Colonic mucosa (tissue), 4 donors: ENCODE measurements at regions not wholly inside any gene's neighbourhood (a gene's known extent, or its start where the extent isn't known, plus 50 kb on each side); places are given as distances from the start of the nearest gene placed in this dataset.
A peak's percentile ranks its signal among the peaks of the same experiment; 100 is the strongest.

ENCODE experiments used
- DNase-seq: peaks from one replicate; pipeline ENCODE4 v3.0.0-alpha.2; 2020
- H3K27ac ChIP-seq: fragments of 200-600 bp; one replicate; pipeline ENCODE4 v1.8.0; 2021
- H3K27me3 ChIP-seq: fragments of 200-600 bp; one replicate; pipeline ENCODE4 v1.8.0; 2021
- H3K36me3 ChIP-seq: fragments of 200-600 bp; one replicate; pipeline ENCODE4 v1.8.0; 2021
- H3K4me1 ChIP-seq: fragments of 200-600 bp; one replicate; pipeline ENCODE4 v1.8.0; 2021; ENCODE audit warnings: mild to moderate bottlenecking
- H3K4me3 ChIP-seq: fragments of 200-600 bp; one replicate; pipeline ENCODE4 v1.8.0; 2021
- H3K9ac ChIP-seq, 2 donors: one replicate each; pipeline ENCODE4 v1.7.0; 2013; ENCODE audit warnings: control low read depth in 2 of 2, low read depth in 2 of 2, low read length in 2 of 2
- H3K9me3 ChIP-seq: fragments of 200-600 bp; one replicate; pipeline ENCODE4 v1.8.0; 2021
- CTCF ChIP-seq: fragments of 200-600 bp; IDR thresholded peaks from one replicate; pipeline ENCODE4 v1.8.0; 2022; ENCODE audit warnings: antibody characterized with exemption, mild to moderate bottlenecking
- intact Hi-C: fragments of 100-400 bp; cut with DNase I; formaldehyde crosslinking; loops from one replicate; pipeline ENCODE4 v1.14.1; 2022
- donor health status: healthy.
- donor health status: DM: no; HTN: no; CAD: no.
- donor health status: DM: no; HTN: no; CAD: no.

- H3K9ac ChIP-seq, result no peak overlapping the region
- H3K36me3 ChIP-seq, result no peaks in the 10 kb centered on the region
- H3K27ac ChIP-seq, result no peak overlapping the region
- TF ChIP-seq CTCF, result no peak
- intact Hi-C loops, result no loop called here
- no peak for DNase-seq
- H3K27me3 ChIP-seq, result no peaks in the 10 kb centered on the region
- H3K4me1 ChIP-seq, result no peaks in the 10 kb centered on the region
- H3K4me3 ChIP-seq, result no peak overlapping the region
- no peaks in the 10 kb centered on the region for H3K9me3 ChIP-seq
Measured at GRCh38 chr1:224865510-224865909, 64.0 kb upstream of the DNAH14 start.

GRCh38 chr1:224866940-224867339, 62.5 kb upstream of the DNAH14 start:
- no peak overlapping the region for H3K4me3 ChIP-seq
- no peaks in the 10 kb centered on the region for H3K36me3 ChIP-seq
- no peaks in the 10 kb centered on the region for H3K27me3 ChIP-seq
- H3K27ac ChIP-seq, result no peak overlapping the region
- no peaks in the 10 kb centered on the region for H3K9me3 ChIP-seq
- intact Hi-C loops, result no loop called here
- DNase-seq, result no peak
- no peak for TF ChIP-seq CTCF
- H3K9ac ChIP-seq, result no peak overlapping the region
- H3K4me1 ChIP-seq, result no peaks in the 10 kb centered on the region

- H3K27ac ChIP-seq, result no peak overlapping the region
- no peaks in the 10 kb centered on the region for H3K9me3 ChIP-seq
- no peaks in the 10 kb centered on the region for H3K4me1 ChIP-seq
- H3K36me3 ChIP-seq, result no peaks in the 10 kb centered on the region
- no peak overlapping the region for H3K9ac ChIP-seq
- no peak overlapping the region for H3K4me3 ChIP-seq
- no peak for DNase-seq
- H3K27me3 ChIP-seq, result no peaks in the 10 kb centered on the region
- intact Hi-C loops, result no loop called here
- TF ChIP-seq CTCF, result no peak
Measured at GRCh38 chr1:224867715-224868114, 61.8 kb upstream of the DNAH14 start.

GRCh38 chr1:224872832-224873433, 56.5 kb upstream of the DNAH14 start:
- Histone ChIP-seq H3K9me3 (no peaks in the 10 kb centered on the region), H3K9ac (no peak overlapping the region), H3K27ac (no peak overlapping the region), H3K27me3 (no peaks in the 10 kb centered on the region), H3K4me3 (no peak overlapping the region), H3K36me3 (no peaks in the 10 kb centered on the region), H3K4me1 (peaks cover 6% of the 10 kb centered on the region)
- TF ChIP-seq CTCF, result no peak
- no peak for DNase-seq
- intact Hi-C loops, result no loop called here

- no peaks in the 10 kb centered on the region for H3K9me3 ChIP-seq
- H3K27ac ChIP-seq, result no peak overlapping the region
- no peak for TF ChIP-seq CTCF
- H3K9ac ChIP-seq, result no peak overlapping the region
- H3K36me3 ChIP-seq, result no peaks in the 10 kb centered on the region
- DNase-seq, result peak; percentile 24
- no peaks in the 10 kb centered on the region for H3K27me3 ChIP-seq
- H3K4me3 ChIP-seq, result no peak overlapping the region
- intact Hi-C loops, result no loop called here
- H3K4me1 ChIP-seq, result peaks cover 6% of the 10 kb centered on the region
Measured at GRCh38 chr1:224873434-224874369, 55.8 kb upstream of the DNAH14 start.
